HCT116 (cell line): ENCODE measurements at regions not wholly inside any gene's neighbourhood (a gene's known extent, or its start where the extent isn't known, plus 50 kb on each side); places are given as distances from the start of the nearest gene placed in this dataset.

Source experiments
- ATAC-seq: fragments of 200-7000 bp; cut with Tn5 transposase; 2 replicates; pipeline ENCODE4 v1.9.1; 2020; ENCODE audit warnings: mild to moderate bottlenecking, moderate library complexity
- BruUV-seq: library from RNA; stranded (reverse); fragments of 400-500 nt; replicated peaks from 2 replicates; lab custom pipeline; 2021; lab: Mats Ljungman, UMichigan
- CTCF ChIA-PET: fragments of 300-600 bp; sonication (Branson Sonifier 250); formaldehyde crosslinking; loops from one replicate; lab custom pipeline; 2021; ENCODE audit warnings: antibody characterized with exemption; lab: Charles Lee
- POLR2A ChIA-PET: fragments of 300-600, 350-600 bp; sonication (Branson Sonifier 250); formaldehyde crosslinking; loops from one replicate; lab custom pipeline; 2021; ENCODE audit warnings: antibody characterized with exemption; lab: Charles Lee
- RAD21 ChIA-PET, 2 experiments: fragments of 300-600 bp; sonication (Branson Sonifier 250); formaldehyde crosslinking; loops; one replicate each; lab custom pipeline; 2023; ENCODE audit warnings: low total read pairs in 2 of 2; ENCODE audit not compliant: uncharacterized antibody in 2 of 2, unreplicated experiment in 2 of 2, low non-redundant PET in 1 of 2; lab: Charles Lee
- DNase-seq: peaks from one replicate; pipeline ENCODE4 v3.0.0-alpha.2; 2010; ENCODE audit warnings: low read depth, low spot score
- H2AFZ ChIP-seq: fragments of 200-600 bp; shearing (Covaris generic), sonication (generic); 2 replicates; pipeline ENCODE4 v1.6.1; 2017; ENCODE audit warnings: low read depth, mixed run types, mixed read lengths, antibody characterized with exemption, low read length; ENCODE audit not compliant: poor library complexity, severe bottlenecking
- H3K27ac ChIP-seq: 2 replicates; pipeline ENCODE4 v1.5.1; 2012; ENCODE audit warnings: low read depth, low read length
- H3K27me3 ChIP-seq: fragments of 200-600 bp; sonication (generic); 2 replicates; pipeline ENCODE4 v1.6.1; 2016; ENCODE audit warnings: mixed run types, low read length, mixed read lengths; ENCODE audit not compliant: insufficient read depth
- H3K36me3 ChIP-seq, 2 experiments: fragments of 200-500 bp in 1 of 2; fragments of 200-600 bp in 1 of 2; sonication (Bioruptor generic) in 1 of 2; sonication (generic) in 1 of 2; 2 replicates each; pipeline versions ENCODE4 v1.5.1 to v1.6.1; 2014 to 2016; ENCODE audit warnings: low read length in 2 of 2, inconsistent platforms in 1 of 2, mixed read lengths in 1 of 2, mixed run types in 1 of 2; ENCODE audit not compliant: insufficient read depth in 2 of 2, control insufficient read depth in 1 of 2
- H3K4me1 ChIP-seq, 2 experiments: fragments of 200-600 bp in 1 of 2; sonication (generic) in 1 of 2; 2 replicates each; pipeline versions ENCODE4 v1.5.1 to v1.6.1; 2012 to 2017; ENCODE audit warnings: low read length in 2 of 2, inconsistent platforms in 1 of 2, mild to moderate bottlenecking in 1 of 2, mixed read lengths in 1 of 2, mixed run types in 1 of 2, moderate library complexity in 1 of 2; ENCODE audit not compliant: insufficient read depth in 2 of 2, control insufficient read depth in 1 of 2
- H3K4me2 ChIP-seq: fragments of 200-600 bp; sonication (generic); 2 replicates; pipeline ENCODE4 v1.6.1; 2017; ENCODE audit warnings: mixed run types, low read length, mixed read lengths
- H3K4me3 ChIP-seq, 2 experiments: fragments of 200-600 bp in 1 of 2; sonication (generic) in 1 of 2; replicated peaks in 1 of 2; 2 replicates each; pipeline ENCODE4 v1.5.1; 2011 to 2016; ENCODE audit warnings: low read length in 2 of 2, control low read depth in 1 of 2, low read depth in 1 of 2, mild to moderate bottlenecking in 1 of 2, mixed read lengths in 1 of 2, mixed run types in 1 of 2
- H3K79me2 ChIP-seq: fragments of 200-600 bp; sonication (generic); 2 replicates; pipeline ENCODE4 v1.6.1; 2017; ENCODE audit warnings: mild to moderate bottlenecking, mixed run types, low read length, moderate library complexity, mixed read lengths; ENCODE audit not compliant: insufficient read depth
- H3K9ac ChIP-seq: fragments of 200-600 bp; sonication (generic); 2 replicates; pipeline ENCODE4 v1.6.1; 2016; ENCODE audit warnings: low read length, mixed read lengths
- H3K9me2 ChIP-seq: fragments of 200-600 bp; sonication (generic), shearing (Covaris generic); 2 replicates; pipeline ENCODE4 v1.6.1; 2017; ENCODE audit warnings: mixed run types, mild to moderate bottlenecking, moderate library complexity; ENCODE audit not compliant: insufficient read depth
- H3K9me3 ChIP-seq, 2 experiments: fragments of 200-500 bp in 1 of 2; fragments of 200-600 bp in 1 of 2; sonication (Bioruptor generic) in 1 of 2; sonication (generic) in 1 of 2; 2 replicates each; pipeline ENCODE4 v1.6.1; 2014 to 2017; ENCODE audit warnings: low read length in 2 of 2, mixed read lengths in 2 of 2, inconsistent platforms in 1 of 2, low read depth in 1 of 2, mild to moderate bottlenecking in 1 of 2, mixed run types in 1 of 2, moderate library complexity in 1 of 2; ENCODE audit not compliant: control insufficient read depth in 1 of 2, insufficient read depth in 1 of 2
- H4K20me1 ChIP-seq: fragments of 200-600 bp; sonication (generic), shearing (Covaris generic); 2 replicates; pipeline ENCODE4 v1.6.1; 2017; ENCODE audit warnings: mixed run types, mild to moderate bottlenecking, moderate library complexity; ENCODE audit not compliant: insufficient read depth
- CBX3 ChIP-seq: IDR thresholded peaks from 2 replicates; pipeline ENCODE4 v1.6.1; 2012; ENCODE audit warnings: low read depth
- EGR1 ChIP-seq: IDR thresholded peaks from 2 replicates; pipeline ENCODE4 v1.6.1; 2012; ENCODE audit warnings: low read depth
- EZH2 ChIP-seq: fragments of 200-600 bp; sonication (generic); IDR thresholded peaks from 2 replicates; pipeline ENCODE4 v1.6.1; 2017; ENCODE audit warnings: antibody characterized with exemption, mixed run types
- FOSL1 ChIP-seq: IDR thresholded peaks from 2 replicates; pipeline ENCODE4 v1.6.1; 2012; ENCODE audit warnings: low read depth
- JUND ChIP-seq: IDR thresholded peaks from 2 replicates; pipeline ENCODE4 v1.6.1; 2012
- POLR2A ChIP-seq: IDR thresholded peaks from 2 replicates; pipeline ENCODE4 v1.7.0; 2011; ENCODE audit warnings: borderline replicate concordance; ENCODE audit not compliant: insufficient read depth, insufficient read length; ENCODE audit errors: extremely low read depth
- POLR2AphosphoS5 ChIP-seq: IDR thresholded peaks from 2 replicates; pipeline ENCODE4 v1.6.1; 2011; ENCODE audit warnings: mild to moderate bottlenecking, low read depth, low read length, moderate library complexity
- YY1 ChIP-seq: IDR thresholded peaks from 2 replicates; pipeline ENCODE4 v1.6.1; 2011; ENCODE audit warnings: low read length, low read depth, moderate library complexity, mild to moderate bottlenecking; ENCODE audit not compliant: insufficient replicate concordance; ENCODE audit errors: extremely low read depth
- ZFX ChIP-seq: fragments of 450-650 bp; IDR thresholded peaks from 2 replicates; pipeline ENCODE4 v1.6.1; 2017
- intact Hi-C: fragments of 100-400 bp; cut with micrococcal nuclease; formaldehyde crosslinking; loops from 2 replicates; pipeline ENCODE4 v1.10.0; 2022
- TF ChIP-seq, protein P1 (sequence below), 3 experiments: fragments of 200-600 bp in 1 of 3; sonication (generic) in 1 of 3; IDR thresholded peaks in 2 of 3; conservative IDR thresholded peaks in 1 of 3; 2 replicates each; pipeline ENCODE4 v1.5.1; 2012 to 2017; ENCODE audit warnings: low read depth in 2 of 3, low read length in 2 of 3, antibody characterized with exemption in 1 of 3, borderline replicate concordance in 1 of 3, control low read depth in 1 of 3, mild to moderate bottlenecking in 1 of 3, mixed read lengths in 1 of 3, mixed run types in 1 of 3, moderate library complexity in 1 of 3; ENCODE audit not compliant: insufficient read depth in 1 of 3
- TF ChIP-seq, protein P2 (sequence below): IDR thresholded peaks from 2 replicates; pipeline ENCODE4 v1.6.1; 2011; ENCODE audit warnings: mild to moderate bottlenecking, low read length, moderate library complexity; ENCODE audit not compliant: insufficient replicate concordance; ENCODE audit errors: extremely low read depth
- TF ChIP-seq, protein P3 (sequence below): IDR thresholded peaks from 2 replicates; pipeline ENCODE4 v1.6.1; 2012

DNA sequence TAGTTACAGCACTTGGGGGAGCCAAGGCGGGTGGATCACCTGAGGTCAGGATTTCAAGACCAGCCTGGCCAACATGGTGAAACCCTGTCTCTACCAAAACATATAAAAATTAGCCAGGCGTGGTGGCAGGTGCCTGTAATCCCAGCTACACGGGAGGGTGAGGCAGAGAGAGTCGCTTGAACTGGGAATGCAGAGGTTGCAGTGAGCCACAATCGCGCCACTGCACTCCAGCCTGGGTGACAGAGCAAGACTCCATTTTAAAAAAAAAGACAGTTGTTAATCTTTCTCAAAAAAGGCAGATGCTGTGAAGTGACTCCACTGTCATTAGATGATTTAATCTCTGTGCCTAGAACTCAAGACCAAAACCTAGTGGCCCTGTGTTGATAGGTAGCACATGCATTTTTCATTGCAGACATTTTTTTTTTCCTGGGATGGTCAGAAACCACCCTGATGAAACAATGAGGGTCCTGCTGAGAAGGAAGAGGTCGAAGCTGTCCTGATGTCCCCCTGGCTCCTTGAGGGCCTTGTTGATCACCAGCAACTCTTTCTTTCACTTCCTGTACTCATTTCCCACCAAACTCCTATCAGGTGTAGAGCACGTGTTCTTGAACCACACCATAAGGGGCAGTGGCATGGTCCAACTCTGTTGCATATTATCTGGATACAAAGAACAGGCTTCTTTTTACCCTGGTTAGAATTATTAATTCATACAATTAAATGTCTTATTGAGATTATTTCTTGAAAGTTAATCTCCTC is 382.2 kb downstream of the ICE1 start:
- DNase-seq = no peak
- H3K36me3 ChIP-seq = no peaks in the 10 kb centered on the region
- H3K79me2 ChIP-seq = no peaks in the 10 kb centered on the region
- H3K9me2 ChIP-seq = no peaks in the 10 kb centered on the region
- no peaks in the 10 kb centered on the region for H3K27me3 ChIP-seq
- CTCF ChIA-PET = no interaction called here
- TF ChIP-seq EZH2 (no peak), ZFX (no peak), CBX3 (no peak), YY1 (no peak), JUND (no peak), POLR2A (no peak), FOSL1 (no peak), POLR2AphosphoS5 (no peak), EGR1 (no peak)
- TF ChIP-seq, protein P1, sequence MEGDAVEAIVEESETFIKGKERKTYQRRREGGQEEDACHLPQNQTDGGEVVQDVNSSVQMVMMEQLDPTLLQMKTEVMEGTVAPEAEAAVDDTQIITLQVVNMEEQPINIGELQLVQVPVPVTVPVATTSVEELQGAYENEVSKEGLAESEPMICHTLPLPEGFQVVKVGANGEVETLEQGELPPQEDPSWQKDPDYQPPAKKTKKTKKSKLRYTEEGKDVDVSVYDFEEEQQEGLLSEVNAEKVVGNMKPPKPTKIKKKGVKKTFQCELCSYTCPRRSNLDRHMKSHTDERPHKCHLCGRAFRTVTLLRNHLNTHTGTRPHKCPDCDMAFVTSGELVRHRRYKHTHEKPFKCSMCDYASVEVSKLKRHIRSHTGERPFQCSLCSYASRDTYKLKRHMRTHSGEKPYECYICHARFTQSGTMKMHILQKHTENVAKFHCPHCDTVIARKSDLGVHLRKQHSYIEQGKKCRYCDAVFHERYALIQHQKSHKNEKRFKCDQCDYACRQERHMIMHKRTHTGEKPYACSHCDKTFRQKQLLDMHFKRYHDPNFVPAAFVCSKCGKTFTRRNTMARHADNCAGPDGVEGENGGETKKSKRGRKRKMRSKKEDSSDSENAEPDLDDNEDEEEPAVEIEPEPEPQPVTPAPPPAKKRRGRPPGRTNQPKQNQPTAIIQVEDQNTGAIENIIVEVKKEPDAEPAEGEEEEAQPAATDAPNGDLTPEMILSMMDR (IDR thresholded peaks at IDR 0.05 in 2 of 3, conservative IDR thresholded peaks at IDR 0.05 in 1 of 3; ENCODE audit: borderline replicate concordance in 1 of 3, insufficient read depth in 1 of 3, low read depth in 2 of 3, low read length in 2 of 3) = no peak
- TF ChIP-seq, protein P2, sequence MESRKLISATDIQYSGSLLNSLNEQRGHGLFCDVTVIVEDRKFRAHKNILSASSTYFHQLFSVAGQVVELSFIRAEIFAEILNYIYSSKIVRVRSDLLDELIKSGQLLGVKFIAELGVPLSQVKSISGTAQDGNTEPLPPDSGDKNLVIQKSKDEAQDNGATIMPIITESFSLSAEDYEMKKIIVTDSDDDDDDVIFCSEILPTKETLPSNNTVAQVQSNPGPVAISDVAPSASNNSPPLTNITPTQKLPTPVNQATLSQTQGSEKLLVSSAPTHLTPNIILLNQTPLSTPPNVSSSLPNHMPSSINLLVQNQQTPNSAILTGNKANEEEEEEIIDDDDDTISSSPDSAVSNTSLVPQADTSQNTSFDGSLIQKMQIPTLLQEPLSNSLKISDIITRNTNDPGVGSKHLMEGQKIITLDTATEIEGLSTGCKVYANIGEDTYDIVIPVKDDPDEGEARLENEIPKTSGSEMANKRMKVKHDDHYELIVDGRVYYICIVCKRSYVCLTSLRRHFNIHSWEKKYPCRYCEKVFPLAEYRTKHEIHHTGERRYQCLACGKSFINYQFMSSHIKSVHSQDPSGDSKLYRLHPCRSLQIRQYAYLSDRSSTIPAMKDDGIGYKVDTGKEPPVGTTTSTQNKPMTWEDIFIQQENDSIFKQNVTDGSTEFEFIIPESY = no peak
- TF ChIP-seq, protein P3, sequence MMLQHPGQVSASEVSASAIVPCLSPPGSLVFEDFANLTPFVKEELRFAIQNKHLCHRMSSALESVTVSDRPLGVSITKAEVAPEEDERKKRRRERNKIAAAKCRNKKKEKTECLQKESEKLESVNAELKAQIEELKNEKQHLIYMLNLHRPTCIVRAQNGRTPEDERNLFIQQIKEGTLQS = no peak
- H3K4me1 ChIP-seq = no peaks in the 10 kb centered on the region
- POLR2A ChIA-PET = no interaction called here
- no TSS peak for BruUV-seq
- no peaks in the 10 kb centered on the region; a peak in 1 of 4 replicates for H3K9me3 ChIP-seq
- no peak overlapping the region for H3K4me2 ChIP-seq
- H3K27ac ChIP-seq = no peak overlapping the region
- ATAC-seq = no peak
- RAD21 ChIA-PET = no interaction called here
- no peak overlapping the region for H2AFZ ChIP-seq
- H4K20me1 ChIP-seq = no peaks in the 10 kb centered on the region
- H3K9ac ChIP-seq = no peak overlapping the region
- intact Hi-C loops = no loop called here
- no peak overlapping the region for H3K4me3 ChIP-seq
